ENCODE measurements at regions not wholly inside any gene's neighbourhood (a gene's known extent, or its start where the extent isn't known, plus 50 kb on each side); places are given as distances from the start of the nearest gene placed in this dataset.

DNA sequence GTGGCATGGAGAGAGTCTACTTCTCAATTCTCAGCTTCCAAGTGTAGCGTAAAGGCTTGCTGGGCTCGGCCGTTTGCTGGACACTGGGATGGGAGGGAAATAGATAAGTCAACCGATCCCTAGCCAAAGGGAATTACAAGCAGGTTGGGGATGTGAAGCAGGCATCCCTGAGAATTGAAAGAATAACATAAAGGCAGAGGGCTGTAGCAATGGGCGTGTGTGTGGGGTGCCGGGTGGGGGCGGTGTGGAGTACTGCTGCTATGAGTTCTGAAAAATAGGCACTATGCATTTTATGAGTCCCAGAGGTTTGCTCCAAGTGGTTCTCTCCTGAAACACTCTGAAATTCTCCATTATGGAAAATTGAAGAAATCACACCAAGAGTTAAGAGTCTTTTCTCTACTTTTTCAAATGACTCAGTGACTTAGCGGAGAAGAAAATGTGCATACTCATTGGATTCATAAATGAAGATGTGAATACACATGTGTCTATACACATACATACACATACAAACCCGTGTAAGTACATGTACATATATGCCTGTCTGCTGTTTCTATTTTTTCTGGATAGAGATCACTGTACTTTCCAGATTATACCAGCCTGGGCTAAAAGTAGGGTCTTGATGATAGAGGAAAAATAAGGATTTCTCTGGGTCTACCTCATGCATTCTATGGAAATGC lies 65.4 kb downstream of the ADRA2A start:
- no peak for DNase-seq (ENCODE audit: low spot score in 2 of 2)
- TF ChIP-seq POLR2A (IDR thresholded peaks at IDR 0.05) = no peak
- TF ChIP-seq, protein P1, sequence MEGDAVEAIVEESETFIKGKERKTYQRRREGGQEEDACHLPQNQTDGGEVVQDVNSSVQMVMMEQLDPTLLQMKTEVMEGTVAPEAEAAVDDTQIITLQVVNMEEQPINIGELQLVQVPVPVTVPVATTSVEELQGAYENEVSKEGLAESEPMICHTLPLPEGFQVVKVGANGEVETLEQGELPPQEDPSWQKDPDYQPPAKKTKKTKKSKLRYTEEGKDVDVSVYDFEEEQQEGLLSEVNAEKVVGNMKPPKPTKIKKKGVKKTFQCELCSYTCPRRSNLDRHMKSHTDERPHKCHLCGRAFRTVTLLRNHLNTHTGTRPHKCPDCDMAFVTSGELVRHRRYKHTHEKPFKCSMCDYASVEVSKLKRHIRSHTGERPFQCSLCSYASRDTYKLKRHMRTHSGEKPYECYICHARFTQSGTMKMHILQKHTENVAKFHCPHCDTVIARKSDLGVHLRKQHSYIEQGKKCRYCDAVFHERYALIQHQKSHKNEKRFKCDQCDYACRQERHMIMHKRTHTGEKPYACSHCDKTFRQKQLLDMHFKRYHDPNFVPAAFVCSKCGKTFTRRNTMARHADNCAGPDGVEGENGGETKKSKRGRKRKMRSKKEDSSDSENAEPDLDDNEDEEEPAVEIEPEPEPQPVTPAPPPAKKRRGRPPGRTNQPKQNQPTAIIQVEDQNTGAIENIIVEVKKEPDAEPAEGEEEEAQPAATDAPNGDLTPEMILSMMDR (IDR thresholded peaks at IDR 0.05) = no peak
- H3K4me3 ChIP-seq (ENCODE audit: low read depth, poor library complexity, severe bottlenecking) = no peak overlapping the region
- intact Hi-C loops (cut with DNase I; ENCODE audit: low total_unique reads) = no loop called here
- 67 to 87% methylated on average over 9 of the region's 9 CpGs for WGBS, 2 donors

DNA sequence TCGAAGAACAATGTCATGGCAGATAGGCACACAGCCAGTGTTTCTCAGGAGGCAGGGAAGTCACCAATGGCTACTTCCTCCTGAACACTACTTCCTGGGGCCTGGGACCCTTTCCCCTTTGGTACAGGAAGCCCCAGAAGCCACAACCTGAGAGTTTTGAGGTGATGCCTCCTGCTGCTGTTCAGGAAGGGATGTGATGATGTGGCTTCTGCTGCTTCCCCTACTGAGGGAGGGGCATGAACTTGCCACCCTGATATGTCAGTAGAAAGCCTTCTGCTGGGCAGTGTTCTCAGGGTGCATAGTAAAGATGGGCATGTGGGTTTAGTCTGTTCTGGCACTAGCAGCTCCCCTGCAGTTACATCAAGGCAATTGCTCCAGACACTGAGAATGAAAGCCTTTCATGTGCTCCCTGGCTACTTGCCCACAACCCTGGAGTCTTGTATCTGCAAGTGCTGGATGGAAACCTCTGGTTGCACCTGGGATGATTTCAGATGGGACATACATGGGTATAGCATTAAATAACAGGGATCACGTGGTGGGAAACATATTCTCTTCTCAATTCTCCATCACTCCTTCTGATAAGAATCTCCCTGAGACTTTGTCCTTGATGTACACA lies 69.3 kb downstream of the ADRA2A start:
- TF ChIP-seq, protein P1 (IDR thresholded peaks at IDR 0.05) = no peak
- TF ChIP-seq POLR2A (IDR thresholded peaks at IDR 0.05) = no peak
- intact Hi-C loops (cut with DNase I; ENCODE audit: low total_unique reads) = no loop called here
- DNase-seq (ENCODE audit: low spot score in 2 of 2) = no peak
- WGBS, 2 donors = 48 to 57% methylated on average over 2 of the region's 2 CpGs
- no peak overlapping the region for H3K4me3 ChIP-seq (ENCODE audit: low read depth, poor library complexity, severe bottlenecking)

DNA sequence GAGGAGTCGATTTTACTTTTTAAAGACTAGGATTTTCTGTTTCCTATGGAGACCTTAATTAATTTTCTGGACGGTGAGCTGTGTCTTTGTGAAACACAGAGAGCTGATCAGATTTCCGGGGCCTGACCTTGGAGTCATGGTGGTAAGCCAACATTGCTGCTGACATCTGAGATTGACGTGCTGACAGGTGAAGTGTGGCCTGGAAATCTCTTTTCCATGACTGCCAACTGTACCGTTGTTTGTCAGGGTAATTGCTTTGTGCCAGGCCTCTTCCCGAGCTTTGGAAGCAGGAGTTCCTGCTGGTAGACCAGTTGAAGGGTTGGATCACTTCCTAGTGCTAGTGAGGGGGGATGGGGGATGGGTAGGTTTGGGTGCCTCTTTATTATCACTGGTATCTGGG lies 71.2 kb downstream of the ADRA2A start:
- 63 to 69% methylated on average over 6 of the region's 6 CpGs for WGBS, 2 donors
- intact Hi-C loops (cut with DNase I; ENCODE audit: low total_unique reads) = no loop called here
- no peak overlapping the region for H3K4me3 ChIP-seq (ENCODE audit: low read depth, poor library complexity, severe bottlenecking)
- TF ChIP-seq, protein P1 (IDR thresholded peaks at IDR 0.05) = no peak
- no peak for TF ChIP-seq POLR2A (IDR thresholded peaks at IDR 0.05)
- DNase-seq (ENCODE audit: low spot score in 2 of 2) = no peak

DNA sequence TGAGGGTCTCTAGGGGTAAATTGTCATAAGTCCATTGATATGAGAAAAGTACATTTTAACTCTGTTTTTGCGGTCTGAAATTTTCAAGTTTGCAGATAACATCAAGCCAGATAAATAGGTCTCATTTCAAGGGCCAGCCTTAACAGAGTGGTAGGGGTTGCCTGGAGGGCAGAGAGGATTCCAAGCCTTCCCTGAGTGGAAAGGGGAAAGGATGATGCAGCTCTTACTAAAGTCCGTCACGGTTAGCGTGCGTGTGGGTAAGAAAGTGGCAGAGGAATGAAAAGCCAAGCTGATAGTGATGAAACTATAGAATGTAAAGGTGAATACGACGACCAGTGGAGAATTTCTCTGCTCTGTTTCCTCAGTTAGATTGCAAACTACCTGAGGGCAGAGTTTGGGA lies 71.6 kb downstream of the ADRA2A start:
- no peak overlapping the region for H3K4me3 ChIP-seq (ENCODE audit: low read depth, poor library complexity, severe bottlenecking)
- intact Hi-C loops (cut with DNase I; ENCODE audit: low total_unique reads) = no loop called here
- no peak for TF ChIP-seq POLR2A (IDR thresholded peaks at IDR 0.05)
- TF ChIP-seq, protein P1 (IDR thresholded peaks at IDR 0.05) = no peak
- no peak for DNase-seq (ENCODE audit: low spot score in 2 of 2)
- WGBS, 2 donors = 87 to 91% methylated on average over 7 of the region's 7 CpGs

DNA sequence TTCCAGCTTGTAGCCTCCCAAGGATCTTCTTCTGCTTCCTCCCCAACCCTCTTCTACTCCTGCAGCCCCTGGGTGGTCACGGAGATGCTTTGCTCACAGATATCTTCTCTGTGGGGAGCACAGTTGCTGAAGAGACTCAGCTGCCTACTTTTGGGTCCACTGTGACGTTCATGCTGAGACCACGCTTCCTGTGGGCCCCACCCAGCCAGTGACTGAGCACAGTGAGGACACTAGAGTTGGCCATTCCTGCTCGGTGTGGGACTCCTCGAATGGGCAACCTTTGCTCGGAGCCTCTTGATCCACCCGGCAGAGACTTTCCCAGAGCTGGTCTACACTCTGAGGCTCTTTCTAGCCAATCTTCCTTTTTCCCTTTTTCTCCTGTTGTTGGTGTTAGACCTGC lies 73.9 kb downstream of the ADRA2A start:
- H3K4me3 ChIP-seq (ENCODE audit: low read depth, poor library complexity, severe bottlenecking) = no peak overlapping the region
- 89 to 94% methylated on average over 7 of the region's 7 CpGs for WGBS, 2 donors
- TF ChIP-seq POLR2A (IDR thresholded peaks at IDR 0.05) = no peak
- TF ChIP-seq, protein P1 (IDR thresholded peaks at IDR 0.05) = no peak
- no peak for DNase-seq (ENCODE audit: low spot score in 2 of 2)
- intact Hi-C loops (cut with DNase I; ENCODE audit: low total_unique reads) = loop anchor here (5.0 kb wide), 1 partner anchor 1307 kb away; no protein-coding TSS in a partner anchor

Measured in lower leg skin (tissue), 4 donors.